ENCODE measurements at regions not wholly inside any gene's neighbourhood (a gene's known extent, or its start where the extent isn't known, plus 50 kb on each side); places are given as distances from the start of the nearest gene placed in this dataset.
"Not testable (repeated sequence)": the region's sequence is repeated elsewhere in the genome, so short reads cannot be mapped to it uniquely, and the experiment has no call there.

GRCh38 chr5:166788050-166788449 lies 1503.4 kb upstream of the WWC1 start:
- no peaks in the 10 kb centered on the region for H3K4me1 ChIP-seq
- H3K27ac ChIP-seq, result no peak overlapping the region
- H3K27me3 ChIP-seq, result no peaks in the 10 kb centered on the region
- TF ChIP-seq CTCF (IDR thresholded peaks at IDR 0.05), result no peak
- no peak overlapping the region for H3K4me3 ChIP-seq
- no peaks in the 10 kb centered on the region for H3K36me3 ChIP-seq
- H3K9me3 ChIP-seq, result no peaks in the 10 kb centered on the region
- intact Hi-C loops (cut with DNase I; ENCODE audit: low total_unique reads), result no loop called here
- DNase-seq, result no peak

GRCh38 chr5:166795756-166796155 lies 1495.7 kb upstream of the WWC1 start:
- Histone ChIP-seq H3K9me3 (no peaks in the 10 kb centered on the region), H3K4me1 (no peaks in the 10 kb centered on the region), H3K27me3 (no peaks in the 10 kb centered on the region), H3K27ac (no peak overlapping the region), H3K36me3 (no peaks in the 10 kb centered on the region), H3K4me3 (no peak overlapping the region)
- DNase-seq, result no peak
- intact Hi-C loops (cut with DNase I; ENCODE audit: low total_unique reads), result no loop called here
- TF ChIP-seq CTCF (IDR thresholded peaks at IDR 0.05), result no peak

- no peaks in the 10 kb centered on the region for H3K4me1 ChIP-seq
- no peaks in the 10 kb centered on the region for H3K27me3 ChIP-seq
- TF ChIP-seq CTCF (IDR thresholded peaks at IDR 0.05), result no peak
- H3K36me3 ChIP-seq, result no peaks in the 10 kb centered on the region
- H3K4me3 ChIP-seq, result no peak overlapping the region
- no peak overlapping the region for H3K27ac ChIP-seq
- intact Hi-C loops (cut with DNase I; ENCODE audit: low total_unique reads), result no loop called here
- no peaks in the 10 kb centered on the region for H3K9me3 ChIP-seq
- no peak for DNase-seq
Measured at GRCh38 chr5:166803058-166803457, 1488.4 kb upstream of the WWC1 start.

- H3K36me3 ChIP-seq; H3K4me1 ChIP-seq; H3K4me3 ChIP-seq; H3K9me3 ChIP-seq; intact Hi-C loops (cut with DNase I; ENCODE audit: low total_unique reads); H3K27me3 ChIP-seq; DNase-seq; H3K27ac ChIP-seq: not testable (repeated sequence)
Measured at GRCh38 chr5:166804223-166804622, 1487.2 kb upstream of the WWC1 start.

- H3K4me1 ChIP-seq; H3K9me3 ChIP-seq; H3K4me3 ChIP-seq; H3K36me3 ChIP-seq; H3K27ac ChIP-seq; H3K27me3 ChIP-seq; intact Hi-C loops (cut with DNase I; ENCODE audit: low total_unique reads); DNase-seq: not testable (repeated sequence)
Measured at GRCh38 chr5:166804693-166805092, 1486.8 kb upstream of the WWC1 start.

- H3K36me3 ChIP-seq; H3K27me3 ChIP-seq; intact Hi-C loops (cut with DNase I; ENCODE audit: low total_unique reads); H3K4me3 ChIP-seq; H3K4me1 ChIP-seq; DNase-seq; H3K9me3 ChIP-seq; H3K27ac ChIP-seq: not testable (repeated sequence)
Measured at GRCh38 chr5:166810093-166810658, 1481.3 kb upstream of the WWC1 start.

- peaks cover 0 to 3% (median 0%) of the 10 kb centered on the region in 3 donors for H3K9me3 ChIP-seq
- DNase-seq, result no peak
- H3K36me3 ChIP-seq, result no peaks in the 10 kb centered on the region
- H3K27ac ChIP-seq, result no peak overlapping the region
- no peaks in the 10 kb centered on the region for H3K4me1 ChIP-seq
- H3K4me3 ChIP-seq, result no peak overlapping the region
- intact Hi-C loops (cut with DNase I; ENCODE audit: low total_unique reads), result no loop called here
- H3K27me3 ChIP-seq, result no peaks in the 10 kb centered on the region
- no peak for TF ChIP-seq CTCF (IDR thresholded peaks at IDR 0.05)
Measured at GRCh38 chr5:166810721-166811120, 1480.7 kb upstream of the WWC1 start.

Data from tibial artery (tissue), 4 donors.